ENCODE measurements at regions not wholly inside any gene's neighbourhood (a gene's known extent, or its start where the extent isn't known, plus 50 kb on each side); places are given as distances from the start of the nearest gene placed in this dataset.

GRCh38 chr20:50287512-50287911 lies 96.9 kb downstream of the CEBPB start:
- H3K9ac ChIP-seq (ENCODE audit: low read depth, low read length), result no peak overlapping the region
- no peak overlapping the region for H3K27ac ChIP-seq (ENCODE audit: low read length)
- H3K79me2 ChIP-seq (ENCODE audit: insufficient read depth, low read length), result no peaks in the 10 kb centered on the region
- H3K9me3 ChIP-seq (ENCODE audit: insufficient read depth, low read length, severe bottlenecking), result no peaks in the 10 kb centered on the region
- no peak overlapping the region for H3K4me2 ChIP-seq (ENCODE audit: insufficient read depth, low read length)
- DNase-seq, result no peak
- no peaks in the 10 kb centered on the region for H3K36me3 ChIP-seq (ENCODE audit: insufficient read depth, low read length)
- H4K20me1 ChIP-seq (ENCODE audit: insufficient read depth, low read length), result peaks cover 9% of the 10 kb centered on the region
- ATAC-seq (ENCODE audit: insufficient read depth, low read depth), result no peak
- H3K4me3 ChIP-seq (ENCODE audit: low read depth in 1 of 2, low read length in 2 of 2), result no peak overlapping the region
- no peaks in the 10 kb centered on the region for H3K4me1 ChIP-seq (ENCODE audit: insufficient read depth, low read length)
- no peak for TF ChIP-seq EZH2 (IDR thresholded peaks at IDR 0.05; ENCODE audit: borderline replicate concordance, low read depth, low read length, severe bottlenecking)
- TF ChIP-seq CTCF (IDR thresholded peaks at IDR 0.05; ENCODE audit: borderline replicate concordance, extremely low read depth, low read length, poor library complexity, severe bottlenecking), result no peak
- H3K27me3 ChIP-seq (ENCODE audit: insufficient read depth, low read length, poor library complexity), result no peaks in the 10 kb centered on the region
- H2AFZ ChIP-seq (ENCODE audit: low read depth, low read length), result no peak overlapping the region

- Histone ChIP-seq H3K4me2 (ENCODE audit: insufficient read depth, low read length) (no peak overlapping the region), H3K27me3 (ENCODE audit: insufficient read depth, low read length, poor library complexity) (no peaks in the 10 kb centered on the region), H3K79me2 (ENCODE audit: insufficient read depth, low read length) (no peaks in the 10 kb centered on the region), H3K4me1 (ENCODE audit: insufficient read depth, low read length) (no peaks in the 10 kb centered on the region), H4K20me1 (ENCODE audit: insufficient read depth, low read length) (peaks cover 9% of the 10 kb centered on the region), H3K9me3 (ENCODE audit: insufficient read depth, low read length, severe bottlenecking) (no peaks in the 10 kb centered on the region), H3K9ac (ENCODE audit: low read depth, low read length) (no peak overlapping the region), H3K36me3 (ENCODE audit: insufficient read depth, low read length) (no peaks in the 10 kb centered on the region), H3K27ac (ENCODE audit: low read length) (no peak overlapping the region), H3K4me3 (ENCODE audit: low read depth in 1 of 2, low read length in 2 of 2) (no peak overlapping the region), H2AFZ (ENCODE audit: low read depth, low read length) (no peak overlapping the region)
- DNase-seq (no peak), ATAC-seq (ENCODE audit: insufficient read depth, low read depth) (no peak)
- TF ChIP-seq CTCF (IDR thresholded peaks at IDR 0.05; ENCODE audit: borderline replicate concordance, extremely low read depth, low read length, poor library complexity, severe bottlenecking), result no peak
- no peak for TF ChIP-seq EZH2 (IDR thresholded peaks at IDR 0.05; ENCODE audit: borderline replicate concordance, low read depth, low read length, severe bottlenecking)
Measured at GRCh38 chr20:50288128-50288623, 97.5 kb downstream of the CEBPB start.

- H3K27me3 ChIP-seq (ENCODE audit: insufficient read depth, low read length, poor library complexity), result no peaks in the 10 kb centered on the region
- TF ChIP-seq CTCF (IDR thresholded peaks at IDR 0.05; ENCODE audit: borderline replicate concordance, extremely low read depth, low read length, poor library complexity, severe bottlenecking) (no peak), EZH2 (IDR thresholded peaks at IDR 0.05; ENCODE audit: borderline replicate concordance, low read depth, low read length, severe bottlenecking) (no peak)
- H4K20me1 ChIP-seq (ENCODE audit: insufficient read depth, low read length), result no peaks in the 10 kb centered on the region; the same call in 1 of the 2 replicates
- no peak overlapping the region for H3K9ac ChIP-seq (ENCODE audit: low read depth, low read length)
- DNase-seq, result no peak
- H3K9me3 ChIP-seq (ENCODE audit: insufficient read depth, low read length, severe bottlenecking), result no peaks in the 10 kb centered on the region
- no peak overlapping the region for H3K27ac ChIP-seq (ENCODE audit: low read length)
- H2AFZ ChIP-seq (ENCODE audit: low read depth, low read length), result no peak overlapping the region
- no peaks in the 10 kb centered on the region for H3K4me1 ChIP-seq (ENCODE audit: insufficient read depth, low read length)
- H3K4me2 ChIP-seq (ENCODE audit: insufficient read depth, low read length), result no peak overlapping the region
- H3K79me2 ChIP-seq (ENCODE audit: insufficient read depth, low read length), result no peaks in the 10 kb centered on the region
- ATAC-seq (ENCODE audit: insufficient read depth, low read depth), result no peak
- no peaks in the 10 kb centered on the region for H3K36me3 ChIP-seq (ENCODE audit: insufficient read depth, low read length)
- no peak overlapping the region for H3K4me3 ChIP-seq (ENCODE audit: low read depth in 1 of 2, low read length in 2 of 2)
Measured at GRCh38 chr20:50289581-50289980, 99.0 kb downstream of the CEBPB start.

DNA sequence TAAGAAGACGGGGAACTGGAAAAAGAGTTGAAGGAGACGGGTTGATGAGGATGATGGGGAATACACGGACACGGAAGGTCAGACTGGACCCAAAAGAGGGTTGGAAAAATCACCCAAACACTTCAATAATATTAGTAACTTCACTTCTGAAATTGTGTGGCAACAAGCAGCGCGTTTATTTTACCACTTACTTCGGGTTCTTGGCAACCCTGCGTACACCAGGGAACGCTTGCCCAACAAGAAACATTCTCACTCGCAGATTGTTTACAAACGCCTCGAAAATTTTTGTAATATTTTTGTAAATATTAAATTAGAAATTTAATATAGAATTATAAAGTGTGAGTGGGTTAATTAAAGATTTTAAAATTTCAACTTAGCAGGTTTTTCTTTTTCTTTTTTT lies 99.5 kb downstream of the CEBPB start:
- Histone ChIP-seq H2AFZ (ENCODE audit: low read depth, low read length) (no peak overlapping the region), H3K27ac (ENCODE audit: low read length) (no peak overlapping the region), H3K4me3 (ENCODE audit: low read depth in 1 of 2, low read length in 2 of 2) (no peak overlapping the region), H3K9ac (ENCODE audit: low read depth, low read length) (no peak overlapping the region), H3K9me3 (ENCODE audit: insufficient read depth, low read length, severe bottlenecking) (no peaks in the 10 kb centered on the region), H3K4me1 (ENCODE audit: insufficient read depth, low read length) (no peaks in the 10 kb centered on the region), H4K20me1 (ENCODE audit: insufficient read depth, low read length) (no peaks in the 10 kb centered on the region; the same call in 1 of the 2 replicates), H3K36me3 (ENCODE audit: insufficient read depth, low read length) (no peaks in the 10 kb centered on the region), H3K4me2 (ENCODE audit: insufficient read depth, low read length) (no peak overlapping the region), H3K79me2 (ENCODE audit: insufficient read depth, low read length) (no peaks in the 10 kb centered on the region), H3K27me3 (ENCODE audit: insufficient read depth, low read length, poor library complexity) (no peaks in the 10 kb centered on the region)
- DNase-seq (no peak), ATAC-seq (ENCODE audit: insufficient read depth, low read depth) (no peak)
- TF ChIP-seq CTCF (IDR thresholded peaks at IDR 0.05; ENCODE audit: borderline replicate concordance, extremely low read depth, low read length, poor library complexity, severe bottlenecking), result no peak

Measured in DND-41 (cell line).